ENCODE measurements at regions not wholly inside any gene's neighbourhood (a gene's known extent, or its start where the extent isn't known, plus 50 kb on each side); places are given as distances from the start of the nearest gene placed in this dataset.
"Not testable (repeated sequence)": the region's sequence is repeated elsewhere in the genome, so short reads cannot be mapped to it uniquely, and the experiment has no call there.

- TF ChIP-seq ZNF462 (CRISPR knock-in tag; IDR thresholded peaks at IDR 0.05) (no peak), CREB1 (CRISPR knock-in tag; IDR thresholded peaks at IDR 0.05; ENCODE audit: low read depth) (no peak), ETS1 (IDR thresholded peaks at IDR 0.05) (no peak), REST (IDR thresholded peaks at IDR 0.05; ENCODE audit: unreplicated experiment) (no peak), ZNF114 (CRISPR knock-in tag; IDR thresholded peaks at IDR 0.05) (no peak), CTCF (conservative IDR thresholded peaks at IDR 0.05; ENCODE audit: low read depth in 2 of 2) (no peak), JUNB (IDR thresholded peaks at IDR 0.05; ENCODE audit: unreplicated experiment) (no peak)
Measured at GRCh38 chr7:13727751-13728150, 261.7 kb downstream of the ETV1 start (continued).

GRCh38 chr7:13728430-13728829, 261.0 kb downstream of the ETV1 start:
- H3K4me3 ChIP-seq; H3K4me2 ChIP-seq; DNase-seq (ENCODE audit: low spot score): not testable (repeated sequence)

More at GRCh38 chr7:13728430-13728829, 261.0 kb downstream of the ETV1 start:
- not testable (repeated sequence) for H3K36me3 ChIP-seq (ENCODE audit: insufficient read depth); H3K9me3 Mint-ChIP-seq; H3K4me1 ChIP-seq (ENCODE audit: insufficient read depth); H3K79me2 ChIP-seq (replicated peaks; ENCODE audit: insufficient read depth); ATAC-seq; H4K20me1 ChIP-seq (replicated peaks; ENCODE audit: insufficient read depth); H2AFZ ChIP-seq; H3K4me3 Mint-ChIP-seq; H3K4me1 Mint-ChIP-seq; H3K27me3 ChIP-seq (ENCODE audit: insufficient read depth); H3K36me3 Mint-ChIP-seq (ENCODE audit: low read depth); H3F3A ChIP-seq (replicated peaks; ENCODE audit: low read depth); H3K9me2 ChIP-seq (ENCODE audit: insufficient read depth); H3K27ac ChIP-seq (ENCODE audit: low read depth); H3K27ac Mint-ChIP-seq; H3K27me3 Mint-ChIP-seq (ENCODE audit: insufficient read depth, low read depth, poor library complexity)

Data from GM23338 (cell line).